ENCODE measurements at regions not wholly inside any gene's neighbourhood (a gene's known extent, or its start where the extent isn't known, plus 50 kb on each side); places are given as distances from the start of the nearest gene placed in this dataset.

DNA sequence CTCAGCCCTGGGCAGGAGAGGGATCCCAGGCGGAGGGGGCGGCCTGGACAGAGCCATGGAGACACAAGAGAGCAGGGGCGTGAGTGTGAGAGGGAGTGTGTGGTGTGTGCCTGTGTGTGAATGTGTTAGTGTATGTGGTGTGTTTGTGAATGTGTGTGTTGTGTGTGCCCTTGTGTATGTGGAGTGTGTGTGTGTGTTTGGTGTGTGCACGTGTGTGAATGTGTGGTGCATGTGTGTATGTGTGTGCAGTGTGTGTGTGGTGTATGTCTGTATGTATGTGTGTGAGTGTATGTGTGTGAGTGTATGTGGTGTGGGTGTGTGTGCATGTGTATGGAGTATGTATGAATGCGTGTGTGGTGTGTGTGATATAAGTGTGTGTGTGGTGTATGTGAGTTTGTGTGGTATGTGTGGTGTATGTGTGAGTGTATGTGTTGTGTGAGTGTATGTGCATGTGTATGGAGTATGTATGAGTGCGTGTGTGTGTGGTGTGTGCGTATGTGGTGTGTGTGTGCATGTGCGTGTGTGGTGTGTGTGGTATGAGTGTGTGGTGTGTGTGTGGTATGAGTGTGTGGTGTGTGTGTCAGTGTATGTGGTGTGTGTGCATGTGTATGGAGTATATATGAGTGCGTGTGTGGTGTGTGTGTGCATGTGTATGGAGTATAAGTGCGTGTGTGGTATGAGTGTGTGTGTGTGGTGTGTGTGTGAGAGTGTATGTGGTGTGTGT lies 175.2 kb upstream of the AFDN start:
- H3K9me3 ChIP-seq (ENCODE audit: low read depth) = no peaks in the 10 kb centered on the region
- no peaks in the 10 kb centered on the region for H3K9me2 ChIP-seq (replicated peaks; ENCODE audit: insufficient read depth)
- no peak overlapping the region for H3K4me3 ChIP-seq
- H3K4me1 ChIP-seq (ENCODE audit: insufficient read depth) = no peaks in the 10 kb centered on the region
- DNase-seq (ENCODE audit: low spot score) = no peak
- H3K79me2 ChIP-seq = no peaks in the 10 kb centered on the region
- no peak overlapping the region for H2AFZ ChIP-seq
- no peak overlapping the region for H3K4me2 ChIP-seq
- no peaks in the 10 kb centered on the region for H4K20me1 ChIP-seq (ENCODE audit: insufficient read depth, poor library complexity, severe bottlenecking)
- no peaks in the 10 kb centered on the region for H3K27me3 ChIP-seq
- TF ChIP-seq EZH2phosphoT487 (IDR thresholded peaks at IDR 0.05; ENCODE audit: low read depth, severe bottlenecking, unreplicated experiment) (no peak), EZH2 (IDR thresholded peaks at IDR 0.05; ENCODE audit: borderline replicate concordance) (no peak)
- TF ChIP-seq, protein P1, sequence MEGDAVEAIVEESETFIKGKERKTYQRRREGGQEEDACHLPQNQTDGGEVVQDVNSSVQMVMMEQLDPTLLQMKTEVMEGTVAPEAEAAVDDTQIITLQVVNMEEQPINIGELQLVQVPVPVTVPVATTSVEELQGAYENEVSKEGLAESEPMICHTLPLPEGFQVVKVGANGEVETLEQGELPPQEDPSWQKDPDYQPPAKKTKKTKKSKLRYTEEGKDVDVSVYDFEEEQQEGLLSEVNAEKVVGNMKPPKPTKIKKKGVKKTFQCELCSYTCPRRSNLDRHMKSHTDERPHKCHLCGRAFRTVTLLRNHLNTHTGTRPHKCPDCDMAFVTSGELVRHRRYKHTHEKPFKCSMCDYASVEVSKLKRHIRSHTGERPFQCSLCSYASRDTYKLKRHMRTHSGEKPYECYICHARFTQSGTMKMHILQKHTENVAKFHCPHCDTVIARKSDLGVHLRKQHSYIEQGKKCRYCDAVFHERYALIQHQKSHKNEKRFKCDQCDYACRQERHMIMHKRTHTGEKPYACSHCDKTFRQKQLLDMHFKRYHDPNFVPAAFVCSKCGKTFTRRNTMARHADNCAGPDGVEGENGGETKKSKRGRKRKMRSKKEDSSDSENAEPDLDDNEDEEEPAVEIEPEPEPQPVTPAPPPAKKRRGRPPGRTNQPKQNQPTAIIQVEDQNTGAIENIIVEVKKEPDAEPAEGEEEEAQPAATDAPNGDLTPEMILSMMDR (IDR thresholded peaks at IDR 0.05; ENCODE audit: poor library complexity) = no peak
- H3K27ac ChIP-seq = no peak overlapping the region
- 88% methylated on average over 10 of the region's 10 CpGs for WGBS (ENCODE audit: low lambda C conversion rate, missing lambda C conversion rate)
- no peaks in the 10 kb centered on the region for H3K36me3 ChIP-seq (replicated peaks; ENCODE audit: insufficient read depth, low read depth)

DNA sequence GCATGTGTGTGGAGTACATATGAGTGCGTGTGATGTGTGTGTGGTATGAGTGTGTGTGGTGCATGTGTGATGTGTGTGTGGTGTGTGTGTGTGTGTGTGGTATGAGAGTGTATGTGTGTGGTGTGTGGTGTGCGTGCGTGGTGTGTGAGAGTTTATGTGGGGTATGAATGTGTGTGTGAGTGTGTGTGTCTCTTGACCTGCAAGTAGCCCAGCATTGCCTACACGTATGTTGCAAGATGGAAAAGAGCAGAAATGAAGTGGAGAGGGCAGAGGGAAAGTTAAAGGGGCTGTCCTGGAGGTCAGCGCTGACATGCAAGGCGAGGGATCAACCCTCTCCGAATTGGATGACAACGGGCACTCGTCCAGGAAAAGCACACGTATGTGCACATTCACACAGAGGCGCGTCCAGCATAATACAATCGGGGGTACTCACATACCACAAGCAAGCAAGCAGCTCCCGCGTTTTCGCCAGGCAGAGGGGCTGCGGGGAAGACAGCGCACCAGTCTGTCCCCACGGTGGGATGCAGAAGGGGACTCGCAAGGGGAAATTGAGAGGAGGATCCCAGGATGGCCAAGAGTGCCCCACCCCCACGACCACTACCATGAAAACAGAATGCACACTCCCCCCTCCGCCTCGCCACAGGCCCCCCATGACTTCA lies 174.5 kb upstream of the AFDN start:
- H3K4me2 ChIP-seq = no peak overlapping the region
- no peaks in the 10 kb centered on the region for H3K79me2 ChIP-seq
- DNase-seq (ENCODE audit: low spot score) = no peak
- no peak overlapping the region for H2AFZ ChIP-seq
- H3K27ac ChIP-seq = no peak overlapping the region
- no peaks in the 10 kb centered on the region for H3K27me3 ChIP-seq
- H3K36me3 ChIP-seq (replicated peaks; ENCODE audit: insufficient read depth, low read depth) = no peaks in the 10 kb centered on the region
- WGBS (ENCODE audit: low lambda C conversion rate, missing lambda C conversion rate) = 92% methylated on average over 21 of the region's 23 CpGs
- no peaks in the 10 kb centered on the region for H3K9me3 ChIP-seq (ENCODE audit: low read depth)
- H4K20me1 ChIP-seq (ENCODE audit: insufficient read depth, poor library complexity, severe bottlenecking) = no peaks in the 10 kb centered on the region
- H3K9me2 ChIP-seq (replicated peaks; ENCODE audit: insufficient read depth) = no peaks in the 10 kb centered on the region
- no peak overlapping the region for H3K4me3 ChIP-seq
- TF ChIP-seq EZH2 (IDR thresholded peaks at IDR 0.05; ENCODE audit: borderline replicate concordance) (no peak), EZH2phosphoT487 (IDR thresholded peaks at IDR 0.05; ENCODE audit: low read depth, severe bottlenecking, unreplicated experiment) (no peak)
- TF ChIP-seq, protein P1 (IDR thresholded peaks at IDR 0.05; ENCODE audit: poor library complexity) = no peak
- no peaks in the 10 kb centered on the region for H3K4me1 ChIP-seq (ENCODE audit: insufficient read depth)

DNA sequence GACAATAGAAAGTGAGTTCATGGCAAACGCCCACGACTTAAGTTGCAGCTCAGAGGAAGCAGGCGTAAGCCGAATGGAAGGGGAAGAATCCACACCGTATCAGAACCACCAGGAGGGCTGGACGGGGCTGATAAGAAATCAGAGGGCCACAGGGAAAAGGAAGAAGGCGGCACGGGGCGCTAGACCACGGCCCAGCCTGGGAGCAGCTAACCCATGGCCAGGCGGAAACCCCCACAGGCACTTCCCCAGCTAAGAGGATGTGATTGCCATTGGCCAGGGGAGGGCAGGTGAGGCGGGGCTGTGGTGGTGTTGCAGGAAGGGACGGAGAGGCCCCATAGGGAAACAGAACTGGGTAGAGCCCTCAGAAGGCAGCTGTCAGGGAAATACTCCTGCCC lies 174.0 kb upstream of the AFDN start:
- Histone ChIP-seq H3K27ac (no peak overlapping the region), H4K20me1 (ENCODE audit: insufficient read depth, poor library complexity, severe bottlenecking) (no peaks in the 10 kb centered on the region), H3K4me3 (no peak overlapping the region), H3K36me3 (replicated peaks; ENCODE audit: insufficient read depth, low read depth) (no peaks in the 10 kb centered on the region), H3K4me2 (no peak overlapping the region), H3K79me2 (no peaks in the 10 kb centered on the region), H3K27me3 (no peaks in the 10 kb centered on the region), H2AFZ (no peak overlapping the region), H3K9me3 (ENCODE audit: low read depth) (no peaks in the 10 kb centered on the region), H3K4me1 (ENCODE audit: insufficient read depth) (no peaks in the 10 kb centered on the region), H3K9me2 (replicated peaks; ENCODE audit: insufficient read depth) (no peaks in the 10 kb centered on the region)
- DNase-seq (ENCODE audit: low spot score) = no peak
- TF ChIP-seq EZH2phosphoT487 (IDR thresholded peaks at IDR 0.05; ENCODE audit: low read depth, severe bottlenecking, unreplicated experiment) = no peak
- TF ChIP-seq, protein P1 (IDR thresholded peaks at IDR 0.05; ENCODE audit: poor library complexity) = no peak
- TF ChIP-seq EZH2 (IDR thresholded peaks at IDR 0.05; ENCODE audit: borderline replicate concordance) = no peak
- 54% methylated on average over 13 of the region's 13 CpGs for WGBS (ENCODE audit: low lambda C conversion rate, missing lambda C conversion rate)

All from hepatocyte (in vitro differentiated cells).